Lower leg skin (tissue), 3 donors: ENCODE measurements at regions not wholly inside any gene's neighbourhood (a gene's known extent, or its start where the extent isn't known, plus 50 kb on each side); places are given as distances from the start of the nearest gene placed in this dataset.

Source experiments
- POLR2A ChIP-seq, 2 donors: fragments of 450-650 bp; IDR thresholded peaks; one replicate each; pipeline ENCODE4 v1.6.1; 2016 to 2017; ENCODE audit warnings: antibody characterized with exemption in 2 of 2, mild to moderate bottlenecking in 1 of 2, moderate library complexity in 1 of 2
- TF ChIP-seq, protein P1 (sequence below), 3 donors: fragments of 450-650 bp; IDR thresholded peaks; one replicate each; pipeline ENCODE4 v1.5.1; 2016; ENCODE audit warnings: antibody characterized with exemption in 3 of 3, mild to moderate bottlenecking in 3 of 3, moderate library complexity in 2 of 3

DNA sequence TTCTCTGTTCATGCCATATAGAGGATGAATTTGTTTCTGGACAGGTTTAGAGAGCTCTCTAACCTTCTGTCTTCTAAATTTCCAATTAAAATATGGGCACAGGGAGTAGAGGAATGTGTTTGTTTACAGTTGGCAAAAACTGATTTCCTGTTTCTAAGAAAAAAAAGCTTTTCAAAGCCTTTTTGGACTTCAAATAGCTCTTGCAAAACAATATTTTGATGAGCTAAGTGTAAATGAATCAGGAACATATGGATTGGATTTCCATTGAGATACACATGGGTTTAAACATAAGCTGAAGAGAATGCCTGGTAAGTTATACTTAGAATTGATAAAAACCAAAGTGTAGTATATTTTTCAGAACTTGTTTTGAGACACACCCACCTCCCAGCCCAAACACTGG is 677.5 kb downstream of the NYAP2 start:
- TF ChIP-seq, protein P1, sequence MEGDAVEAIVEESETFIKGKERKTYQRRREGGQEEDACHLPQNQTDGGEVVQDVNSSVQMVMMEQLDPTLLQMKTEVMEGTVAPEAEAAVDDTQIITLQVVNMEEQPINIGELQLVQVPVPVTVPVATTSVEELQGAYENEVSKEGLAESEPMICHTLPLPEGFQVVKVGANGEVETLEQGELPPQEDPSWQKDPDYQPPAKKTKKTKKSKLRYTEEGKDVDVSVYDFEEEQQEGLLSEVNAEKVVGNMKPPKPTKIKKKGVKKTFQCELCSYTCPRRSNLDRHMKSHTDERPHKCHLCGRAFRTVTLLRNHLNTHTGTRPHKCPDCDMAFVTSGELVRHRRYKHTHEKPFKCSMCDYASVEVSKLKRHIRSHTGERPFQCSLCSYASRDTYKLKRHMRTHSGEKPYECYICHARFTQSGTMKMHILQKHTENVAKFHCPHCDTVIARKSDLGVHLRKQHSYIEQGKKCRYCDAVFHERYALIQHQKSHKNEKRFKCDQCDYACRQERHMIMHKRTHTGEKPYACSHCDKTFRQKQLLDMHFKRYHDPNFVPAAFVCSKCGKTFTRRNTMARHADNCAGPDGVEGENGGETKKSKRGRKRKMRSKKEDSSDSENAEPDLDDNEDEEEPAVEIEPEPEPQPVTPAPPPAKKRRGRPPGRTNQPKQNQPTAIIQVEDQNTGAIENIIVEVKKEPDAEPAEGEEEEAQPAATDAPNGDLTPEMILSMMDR (IDR thresholded peaks at IDR 0.05), result no peak
- TF ChIP-seq POLR2A (IDR thresholded peaks at IDR 0.05), result no peak
